A673 (cell line): ENCODE measurements at regions not wholly inside any gene's neighbourhood (a gene's known extent, or its start where the extent isn't known, plus 50 kb on each side); places are given as distances from the start of the nearest gene placed in this dataset.

Experiments used
- CTCF ChIP-seq: fragments of 300-800, 200-600 bp; sonication (generic); conservative IDR thresholded peaks from 2 replicates; pipeline ENCODE4 v1.5.1; 2017; ENCODE audit warnings: low read depth, mild to moderate bottlenecking, antibody characterized with exemption, low read length, moderate library complexity, mixed read lengths
- EZH2 ChIP-seq: fragments of 200-600 bp; sonication (generic); IDR thresholded peaks from 2 replicates; pipeline ENCODE4 v1.6.1; 2017; ENCODE audit warnings: borderline replicate concordance, low read depth, mild to moderate bottlenecking, mixed read lengths, antibody characterized with exemption, low read length; ENCODE audit not compliant: poor library complexity, severe bottlenecking

DNA sequence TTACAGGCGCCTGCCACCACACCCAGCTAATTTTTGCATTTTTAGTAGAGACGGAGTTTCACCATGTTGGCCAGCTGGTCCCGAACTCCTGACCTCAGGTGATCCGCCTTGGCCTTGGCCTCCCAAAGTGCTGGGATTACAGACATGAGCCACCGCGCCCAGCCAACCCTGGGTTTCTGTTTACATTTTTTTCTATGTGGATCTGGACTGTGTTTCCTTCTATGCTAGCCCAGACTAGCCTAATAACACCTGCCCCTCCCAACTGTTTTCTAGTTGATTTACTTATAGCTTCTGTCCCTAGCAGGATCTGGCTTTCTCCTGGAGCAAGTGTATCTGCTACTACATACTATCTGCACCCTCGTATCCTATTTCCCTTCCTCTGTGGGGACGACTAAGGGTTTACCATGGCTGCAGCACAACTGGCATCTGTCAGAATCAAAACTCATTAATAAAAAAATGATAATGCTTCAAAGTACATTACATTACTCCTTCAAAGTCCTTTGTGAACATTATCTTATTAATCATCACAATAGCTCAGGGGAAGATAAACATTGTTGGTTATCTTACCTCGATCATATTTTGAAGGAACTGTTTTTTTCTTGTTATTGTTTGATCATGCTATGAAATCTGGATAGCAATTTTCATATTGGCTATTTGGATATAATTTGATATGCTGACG lies 228.3 kb downstream of the KLF5 start:
- TF ChIP-seq CTCF (no peak), EZH2 (no peak)
